GM19372 (cell line): ENCODE measurements at regions not wholly inside any gene's neighbourhood (a gene's known extent, or its start where the extent isn't known, plus 50 kb on each side); places are given as distances from the start of the nearest gene placed in this dataset.
"Not testable (repeated sequence)": the region's sequence is repeated elsewhere in the genome, so short reads cannot be mapped to it uniquely, and the experiment has no call there.

ENCODE experiments used
- ATAC-seq: cut with Tn5 transposase; IDR thresholded peaks from one replicate; pipeline ENCODE4 v1.9.1; 2021; ENCODE audit warnings: mild to moderate bottlenecking, low read depth, moderate library complexity; ENCODE audit not compliant: unreplicated experiment

- no peak for ATAC-seq
Measured at GRCh38 chr15:77865106-77865610, 212.4 kb downstream of the TBC1D2B start.

GRCh38 chr15:77864211-77865105 lies 213.1 kb downstream of the TBC1D2B start:
- ATAC-seq = no peak

- no peak for ATAC-seq
Measured at GRCh38 chr15:77863491-77864105, 213.9 kb downstream of the TBC1D2B start.

GRCh38 chr15:77862651-77863104 lies 214.8 kb downstream of the TBC1D2B start:
- no peak for ATAC-seq

- ATAC-seq = not testable (repeated sequence)
Measured at GRCh38 chr15:77861997-77862635, 215.4 kb downstream of the TBC1D2B start.

- ATAC-seq = no peak
Measured at GRCh38 chr15:77860071-77860691, 217.3 kb downstream of the TBC1D2B start.

GRCh38 chr15:77859491-77860060 lies 217.9 kb downstream of the TBC1D2B start:
- no peak for ATAC-seq

- no peak for ATAC-seq
Measured at GRCh38 chr15:77858792-77859490, 218.6 kb downstream of the TBC1D2B start.

GRCh38 chr15:77857419-77857818 lies 220.1 kb downstream of the TBC1D2B start:
- no peak for ATAC-seq

GRCh38 chr15:77856705-77857346 lies 220.7 kb downstream of the TBC1D2B start:
- no peak for ATAC-seq

- no peak for ATAC-seq
Measured at GRCh38 chr15:77855871-77856270, 221.6 kb downstream of the TBC1D2B start.

- no peak for ATAC-seq
Measured at GRCh38 chr15:77854980-77855379, 222.3 kb upstream of the LINGO1 start.

- no peak for ATAC-seq
Measured at GRCh38 chr15:77853910-77854309, 221.2 kb upstream of the LINGO1 start.

- ATAC-seq = no peak
Measured at GRCh38 chr15:77853008-77853328, 220.3 kb upstream of the LINGO1 start.

- ATAC-seq = no peak
Measured at GRCh38 chr15:77852241-77853007, 219.7 kb upstream of the LINGO1 start.

- ATAC-seq = no peak
Measured at GRCh38 chr15:77851691-77852090, 219.0 kb upstream of the LINGO1 start.

- ATAC-seq = no peak
Measured at GRCh38 chr15:77851086-77851485, 218.4 kb upstream of the LINGO1 start.

- no peak for ATAC-seq
Measured at GRCh38 chr15:77846986-77847385, 214.3 kb upstream of the LINGO1 start.

- ATAC-seq = no peak
Measured at GRCh38 chr15:77846360-77846759, 213.6 kb upstream of the LINGO1 start.
